ENCODE measurements at regions not wholly inside any gene's neighbourhood (a gene's known extent, or its start where the extent isn't known, plus 50 kb on each side); places are given as distances from the start of the nearest gene placed in this dataset.

DNA sequence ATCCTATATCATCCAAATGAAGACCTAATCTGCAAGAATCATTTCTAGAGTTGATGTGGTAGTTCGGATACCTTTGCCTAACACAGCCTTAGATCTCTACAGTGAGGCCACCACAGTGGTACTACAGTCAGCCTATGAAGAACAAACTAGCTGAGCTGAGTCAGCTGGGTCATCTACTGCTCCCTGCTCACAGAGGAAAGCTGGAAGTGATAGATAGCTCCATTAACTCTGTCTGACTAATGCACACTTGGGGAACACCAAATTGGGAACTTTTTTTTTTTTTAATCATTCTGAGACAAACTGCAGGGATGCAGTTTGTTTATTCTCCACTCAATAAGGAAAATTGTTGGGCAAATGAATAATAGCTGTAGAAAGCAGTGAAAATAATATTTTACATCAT lies 1160.6 kb downstream of the PCDH9 start:
- Histone ChIP-seq H3K4me3 (ENCODE audit: low read length) (no peak overlapping the region), H3K4me2 (ENCODE audit: low read length) (no peak overlapping the region), H3K27me3 (ENCODE audit: control insufficient read depth, insufficient read depth, low read length) (no peaks in the 10 kb centered on the region), H3K4me1 (ENCODE audit: control insufficient read depth, insufficient read depth, low read length) (no peaks in the 10 kb centered on the region), H3K36me3 (ENCODE audit: insufficient read depth, low read length) (no peaks in the 10 kb centered on the region), H3K9me3 (replicated peaks; ENCODE audit: low read length) (no peaks in the 10 kb centered on the region), H3K9ac (ENCODE audit: low read depth, low read length) (no peak overlapping the region)

DNA sequence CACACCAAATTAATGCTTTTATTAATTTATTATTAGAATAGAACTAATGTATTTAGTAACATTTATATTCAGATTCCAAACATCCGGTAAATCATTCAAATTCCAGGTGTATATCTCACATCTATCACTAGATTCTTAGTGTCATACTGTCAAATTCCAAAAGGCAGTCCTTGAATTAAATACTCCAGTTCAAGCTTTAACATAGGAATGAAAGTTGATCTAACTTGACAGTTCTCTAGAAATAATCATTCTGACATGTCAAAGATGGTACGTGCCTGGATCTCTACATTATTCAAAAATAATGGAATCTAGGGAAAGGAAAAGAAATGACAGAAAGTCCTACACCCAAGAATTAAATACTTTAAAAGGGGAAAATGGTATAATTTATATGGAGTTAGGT lies 1161.5 kb downstream of the PCDH9 start:
- H3K4me3 ChIP-seq (ENCODE audit: low read length): no peak overlapping the region
- no peaks in the 10 kb centered on the region for H3K27me3 ChIP-seq (ENCODE audit: control insufficient read depth, insufficient read depth, low read length)
- H3K4me2 ChIP-seq (ENCODE audit: low read length): no peak overlapping the region
- H3K9me3 ChIP-seq (replicated peaks; ENCODE audit: low read length): no peaks in the 10 kb centered on the region
- no peaks in the 10 kb centered on the region for H3K4me1 ChIP-seq (ENCODE audit: control insufficient read depth, insufficient read depth, low read length)
- no peak overlapping the region for H3K9ac ChIP-seq (ENCODE audit: low read depth, low read length)
- H3K36me3 ChIP-seq (ENCODE audit: insufficient read depth, low read length): no peaks in the 10 kb centered on the region

DNA sequence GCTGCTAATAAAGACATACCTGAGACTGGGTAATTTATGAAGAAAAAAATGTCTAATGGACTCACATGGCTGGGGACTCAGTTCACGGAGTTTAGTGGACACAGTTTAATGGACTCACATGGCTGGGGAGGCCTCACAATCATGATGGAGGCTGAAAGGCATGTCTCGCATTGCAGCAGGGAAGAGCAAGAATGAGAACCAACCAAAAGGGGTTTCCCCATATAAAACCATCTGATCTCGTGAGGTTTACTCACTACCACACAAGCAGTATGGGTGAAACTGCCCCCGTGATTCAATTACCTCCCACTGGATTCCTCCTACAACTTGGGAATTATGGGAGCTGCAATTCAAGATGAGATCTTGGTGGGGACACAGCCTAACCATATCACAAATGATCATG lies 1181.2 kb downstream of the PCDH9 start:
- no peak overlapping the region for H3K9ac ChIP-seq (ENCODE audit: low read depth, low read length)
- H3K27me3 ChIP-seq (ENCODE audit: control insufficient read depth, insufficient read depth, low read length): no peaks in the 10 kb centered on the region
- H3K9me3 ChIP-seq (replicated peaks; ENCODE audit: low read length): no peaks in the 10 kb centered on the region
- H3K4me2 ChIP-seq (ENCODE audit: low read length): no peak overlapping the region
- H3K4me1 ChIP-seq (ENCODE audit: control insufficient read depth, insufficient read depth, low read length): no peaks in the 10 kb centered on the region
- no peak overlapping the region for H3K4me3 ChIP-seq (ENCODE audit: low read length)
- no peaks in the 10 kb centered on the region for H3K36me3 ChIP-seq (ENCODE audit: insufficient read depth, low read length)

DNA sequence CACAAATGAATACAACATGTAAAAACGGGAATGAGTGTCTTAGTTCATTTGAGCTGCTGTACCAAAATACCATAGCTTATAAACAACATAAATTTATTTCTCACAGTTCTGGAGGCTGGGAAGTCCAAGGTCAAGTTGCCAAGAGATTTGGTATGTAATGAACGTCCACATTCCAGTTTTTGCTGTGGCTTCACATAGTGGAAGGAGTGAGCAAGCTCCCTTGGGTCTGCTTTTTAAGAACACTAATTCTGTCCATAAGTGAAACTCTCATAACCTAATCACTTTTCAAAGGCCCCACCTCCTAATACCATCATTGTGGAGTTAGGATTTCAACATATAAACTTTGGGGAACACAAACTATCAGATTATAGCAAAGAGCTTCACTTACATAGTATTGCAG lies 1189.6 kb downstream of the PCDH9 start:
- no peaks in the 10 kb centered on the region for H3K4me1 ChIP-seq (ENCODE audit: control insufficient read depth, insufficient read depth, low read length)

DNA sequence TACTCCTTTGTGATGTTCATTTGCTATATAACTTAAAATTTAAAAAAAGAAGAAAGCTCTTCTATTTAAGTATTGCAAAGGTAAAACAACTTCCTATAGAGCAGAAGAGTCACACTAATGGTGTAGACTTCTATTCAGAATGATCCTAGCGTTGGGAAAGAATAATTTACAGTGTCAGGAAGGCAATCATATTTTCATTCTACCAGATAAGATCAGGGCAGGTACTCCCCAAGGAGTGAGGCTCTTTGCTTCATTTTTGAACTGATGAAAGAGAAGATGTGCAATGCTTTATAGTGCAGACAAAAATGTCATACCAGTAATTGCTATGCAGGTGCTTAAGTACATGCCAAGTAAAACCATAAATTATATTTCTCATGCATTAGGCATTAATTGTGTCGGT lies 1193.0 kb downstream of the PCDH9 start:
- H3K4me2 ChIP-seq (ENCODE audit: low read length): no peak overlapping the region

More for the DNA sequence above, 1189.6 kb downstream of the PCDH9 start:
- H3K4me3 ChIP-seq (ENCODE audit: low read length): no peak overlapping the region
- no peaks in the 10 kb centered on the region for H3K27me3 ChIP-seq (ENCODE audit: control insufficient read depth, insufficient read depth, low read length)
- no peak overlapping the region for H3K4me2 ChIP-seq (ENCODE audit: low read length)
- H3K36me3 ChIP-seq (ENCODE audit: insufficient read depth, low read length): no peaks in the 10 kb centered on the region
- no peak overlapping the region for H3K9ac ChIP-seq (ENCODE audit: low read depth, low read length)
- H3K9me3 ChIP-seq (replicated peaks; ENCODE audit: low read length): no peaks in the 10 kb centered on the region

GRCh38 chr13:66036636-66037035 lies 1193.5 kb downstream of the PCDH9 start:
- no peaks in the 10 kb centered on the region for H3K9me3 ChIP-seq (replicated peaks; ENCODE audit: low read length)
- H3K4me3 ChIP-seq (ENCODE audit: low read length): no peak overlapping the region
- no peak overlapping the region for H3K4me2 ChIP-seq (ENCODE audit: low read length)
- H3K4me1 ChIP-seq (ENCODE audit: control insufficient read depth, insufficient read depth, low read length): no peaks in the 10 kb centered on the region
- no peak overlapping the region for H3K9ac ChIP-seq (ENCODE audit: low read depth, low read length)
- H3K36me3 ChIP-seq (ENCODE audit: insufficient read depth, low read length): no peaks in the 10 kb centered on the region
- no peaks in the 10 kb centered on the region for H3K27me3 ChIP-seq (ENCODE audit: control insufficient read depth, insufficient read depth, low read length)

More for the DNA sequence above, 1193.0 kb downstream of the PCDH9 start:
- Histone ChIP-seq H3K27me3 (ENCODE audit: control insufficient read depth, insufficient read depth, low read length) (no peaks in the 10 kb centered on the region), H3K36me3 (ENCODE audit: insufficient read depth, low read length) (no peaks in the 10 kb centered on the region), H3K4me1 (ENCODE audit: control insufficient read depth, insufficient read depth, low read length) (no peaks in the 10 kb centered on the region), H3K9me3 (replicated peaks; ENCODE audit: low read length) (no peaks in the 10 kb centered on the region), H3K4me3 (ENCODE audit: low read length) (no peak overlapping the region), H3K9ac (ENCODE audit: low read depth, low read length) (no peak overlapping the region)

DNA sequence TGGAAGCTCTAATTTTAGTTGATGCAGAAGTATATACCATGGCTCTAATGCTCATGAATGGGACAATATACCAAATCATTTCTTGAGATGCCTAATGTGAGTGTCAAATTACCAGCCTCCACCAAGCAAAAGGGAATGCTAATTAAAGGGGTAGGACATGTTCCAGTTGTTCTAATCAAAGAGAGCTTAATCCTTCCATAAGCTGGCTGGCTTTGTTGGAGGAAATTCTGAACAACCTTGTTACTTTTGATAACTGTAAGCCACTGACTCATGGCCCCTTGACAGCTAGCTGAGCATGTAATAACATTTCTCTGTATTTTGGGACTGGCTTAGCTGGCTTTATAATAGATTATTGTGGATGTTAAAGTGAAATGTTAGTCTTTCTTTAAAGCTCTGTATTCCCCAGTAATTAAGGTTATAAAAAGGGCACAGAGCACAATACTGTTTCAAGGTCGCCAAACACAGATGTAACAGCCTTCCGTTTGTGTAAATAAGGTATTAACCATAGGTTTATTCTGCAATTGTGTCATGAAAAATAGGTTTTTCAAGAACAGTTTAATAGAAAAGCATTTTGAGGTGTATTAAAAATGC lies 1194.0 kb downstream of the PCDH9 start:
- no peaks in the 10 kb centered on the region for H3K4me1 ChIP-seq (ENCODE audit: control insufficient read depth, insufficient read depth, low read length)
- H3K4me3 ChIP-seq (ENCODE audit: low read length): no peak overlapping the region
- H3K4me2 ChIP-seq (ENCODE audit: low read length): no peak overlapping the region
- no peaks in the 10 kb centered on the region for H3K9me3 ChIP-seq (replicated peaks; ENCODE audit: low read length)
- H3K9ac ChIP-seq (ENCODE audit: low read depth, low read length): no peak overlapping the region
- no peaks in the 10 kb centered on the region for H3K36me3 ChIP-seq (ENCODE audit: insufficient read depth, low read length)
- H3K27me3 ChIP-seq (ENCODE audit: control insufficient read depth, insufficient read depth, low read length): no peaks in the 10 kb centered on the region

DNA sequence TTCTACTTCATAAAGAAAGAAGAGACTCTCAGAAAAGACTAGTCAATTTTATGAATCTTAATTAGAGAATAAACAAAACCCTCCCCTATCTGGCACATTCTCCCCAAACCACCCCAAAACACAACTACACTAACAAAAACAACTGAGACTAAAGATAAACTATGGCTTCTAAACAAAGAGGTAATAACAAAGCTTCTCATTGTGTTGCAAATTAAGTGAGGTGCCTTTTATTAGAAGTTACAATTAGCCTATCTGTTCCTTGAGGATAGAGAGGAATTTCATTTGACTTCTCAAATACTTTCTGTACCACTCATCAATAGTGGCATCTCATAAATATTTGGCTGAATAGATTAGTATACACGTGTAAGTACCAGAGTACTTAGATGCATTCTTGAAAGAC lies 1196.2 kb downstream of the PCDH9 start:
- no peaks in the 10 kb centered on the region for H3K4me1 ChIP-seq (ENCODE audit: control insufficient read depth, insufficient read depth, low read length)
- no peak overlapping the region for H3K4me3 ChIP-seq (ENCODE audit: low read length)
- no peaks in the 10 kb centered on the region for H3K27me3 ChIP-seq (ENCODE audit: control insufficient read depth, insufficient read depth, low read length)
- H3K36me3 ChIP-seq (ENCODE audit: insufficient read depth, low read length): no peaks in the 10 kb centered on the region
- H3K9ac ChIP-seq (ENCODE audit: low read depth, low read length): no peak overlapping the region
- no peaks in the 10 kb centered on the region for H3K9me3 ChIP-seq (replicated peaks; ENCODE audit: low read length)
- no peak overlapping the region for H3K4me2 ChIP-seq (ENCODE audit: low read length)

DNA sequence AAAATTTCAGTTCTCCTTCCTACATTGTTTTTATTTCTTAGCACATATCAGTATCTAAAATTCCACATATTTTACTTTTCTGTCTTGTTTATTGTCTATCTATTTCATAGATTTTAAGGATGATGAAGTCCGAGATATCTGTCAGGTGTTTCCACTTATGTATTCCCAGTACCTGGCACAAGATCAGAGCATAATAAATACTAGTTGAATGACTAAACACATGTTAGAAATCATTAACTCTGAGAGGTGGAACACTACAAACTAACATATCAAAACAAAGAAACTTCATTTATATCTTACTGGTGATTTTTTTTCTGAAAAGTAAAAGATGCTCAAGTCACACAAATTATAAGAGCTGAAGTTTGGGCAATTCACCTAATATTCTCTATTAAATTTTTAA lies 1208.3 kb downstream of the PCDH9 start:
- H3K36me3 ChIP-seq (ENCODE audit: insufficient read depth, low read length): no peaks in the 10 kb centered on the region
- no peak overlapping the region for H3K4me2 ChIP-seq (ENCODE audit: low read length)
- H3K4me1 ChIP-seq (ENCODE audit: control insufficient read depth, insufficient read depth, low read length): no peaks in the 10 kb centered on the region
- no peak overlapping the region for H3K4me3 ChIP-seq (ENCODE audit: low read length)
- no peak overlapping the region for H3K9ac ChIP-seq (ENCODE audit: low read depth, low read length)
- H3K27me3 ChIP-seq (ENCODE audit: control insufficient read depth, insufficient read depth, low read length): no peaks in the 10 kb centered on the region
- no peaks in the 10 kb centered on the region for H3K9me3 ChIP-seq (replicated peaks; ENCODE audit: low read length)

DNA sequence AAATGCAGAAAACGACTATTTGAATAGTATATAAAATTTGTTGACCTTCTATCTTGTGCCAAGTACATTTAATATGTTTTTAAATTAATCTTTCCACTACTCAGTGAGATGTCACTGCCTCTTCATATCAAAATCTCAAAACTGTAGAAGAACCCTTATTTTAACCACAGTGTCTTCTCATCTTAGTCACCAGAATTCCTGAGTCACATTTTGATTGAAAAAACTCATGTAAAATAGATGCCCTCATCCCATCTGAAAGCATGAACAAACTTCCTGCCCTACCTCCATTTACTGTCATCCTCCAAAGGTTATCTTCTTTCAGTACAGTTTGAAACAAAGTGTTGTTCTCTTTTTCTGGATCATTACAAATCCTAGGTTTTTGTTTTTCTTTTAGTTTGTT lies 1215.4 kb downstream of the PCDH9 start:
- Histone ChIP-seq H3K9ac (ENCODE audit: low read depth, low read length) (no peak overlapping the region), H3K4me1 (ENCODE audit: control insufficient read depth, insufficient read depth, low read length) (no peaks in the 10 kb centered on the region), H3K36me3 (ENCODE audit: insufficient read depth, low read length) (no peaks in the 10 kb centered on the region), H3K27me3 (ENCODE audit: control insufficient read depth, insufficient read depth, low read length) (no peaks in the 10 kb centered on the region), H3K4me2 (ENCODE audit: low read length) (no peak overlapping the region), H3K9me3 (replicated peaks; ENCODE audit: low read length) (no peaks in the 10 kb centered on the region), H3K4me3 (ENCODE audit: low read length) (no peak overlapping the region)

DNA sequence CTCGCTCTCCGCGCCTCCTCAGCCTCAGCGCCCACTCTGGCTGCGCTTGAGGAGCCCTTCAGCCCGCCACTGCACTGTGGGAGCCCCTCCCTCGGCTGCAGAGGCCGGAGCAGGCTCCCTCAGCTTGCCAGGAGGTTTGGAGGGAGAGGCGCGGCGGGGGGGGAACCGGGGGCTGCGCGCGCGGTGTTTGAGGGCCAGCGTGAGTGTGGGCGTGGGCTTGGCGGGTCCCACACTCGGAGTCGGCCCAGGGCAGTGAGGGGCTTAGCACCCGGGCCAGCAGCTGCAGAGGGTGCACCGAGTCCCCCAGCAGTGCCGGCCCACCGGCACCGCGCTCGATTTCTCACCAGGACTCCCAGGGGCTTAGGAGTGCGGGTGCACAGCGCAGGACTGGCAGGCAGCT lies 1220.9 kb downstream of the PCDH9 start:
- H3K36me3 ChIP-seq (ENCODE audit: insufficient read depth, low read length): no peaks in the 10 kb centered on the region
- H3K4me1 ChIP-seq (ENCODE audit: control insufficient read depth, insufficient read depth, low read length): no peaks in the 10 kb centered on the region
- no peak overlapping the region for H3K9ac ChIP-seq (ENCODE audit: low read depth, low read length)
- no peaks in the 10 kb centered on the region for H3K27me3 ChIP-seq (ENCODE audit: control insufficient read depth, insufficient read depth, low read length)
- no peaks in the 10 kb centered on the region for H3K9me3 ChIP-seq (replicated peaks; ENCODE audit: low read length)
- no peak overlapping the region for H3K4me2 ChIP-seq (ENCODE audit: low read length)
- no peak overlapping the region for H3K4me3 ChIP-seq (ENCODE audit: low read length)

- H3K4me3 ChIP-seq (ENCODE audit: low read length): no peak overlapping the region
- H3K4me2 ChIP-seq (ENCODE audit: low read length): no peak overlapping the region
- no peaks in the 10 kb centered on the region for H3K36me3 ChIP-seq (ENCODE audit: insufficient read depth, low read length)
- H3K9me3 ChIP-seq (replicated peaks; ENCODE audit: low read length): no peaks in the 10 kb centered on the region
- H3K9ac ChIP-seq (ENCODE audit: low read depth, low read length): no peak overlapping the region
- H3K4me1 ChIP-seq (ENCODE audit: control insufficient read depth, insufficient read depth, low read length): no peaks in the 10 kb centered on the region
- no peaks in the 10 kb centered on the region for H3K27me3 ChIP-seq (ENCODE audit: control insufficient read depth, insufficient read depth, low read length)
Observed at GRCh38 chr13:66003558-66003957, 1226.6 kb downstream of the PCDH9 start.

Data from skeletal muscle satellite cell (primary cell).